HG03064 (cell line): ENCODE measurements at regions not wholly inside any gene's neighbourhood (a gene's known extent, or its start where the extent isn't known, plus 50 kb on each side); places are given as distances from the start of the nearest gene placed in this dataset.
"Not testable (repeated sequence)": the region's sequence is repeated elsewhere in the genome, so short reads cannot be mapped to it uniquely, and the experiment has no call there.

Experiments used
- ATAC-seq: cut with Tn5 transposase; IDR thresholded peaks from one replicate; pipeline ENCODE4 v1.9.1; 2021; ENCODE audit warnings: low read depth; ENCODE audit not compliant: unreplicated experiment

DNA sequence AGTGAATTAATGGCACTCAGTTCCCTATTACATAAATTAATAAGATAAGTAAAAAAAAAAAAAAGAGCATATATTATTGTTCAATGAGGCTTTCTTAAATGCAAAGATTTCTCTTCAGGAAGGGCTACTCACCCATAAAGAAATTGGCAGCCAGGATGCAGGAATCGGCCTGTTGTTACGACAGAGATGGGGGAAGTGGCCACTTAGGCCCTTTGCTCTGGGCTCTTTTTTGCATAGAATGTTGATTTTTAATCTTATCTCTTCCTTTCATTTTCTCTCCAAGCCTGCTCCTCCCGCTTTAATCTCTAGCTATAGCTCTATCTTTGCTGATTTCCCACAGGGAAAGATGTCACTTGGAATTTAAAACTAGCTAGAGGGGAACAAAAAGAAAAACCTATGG lies 391.8 kb upstream of the CRIM1 start:
- no peak for ATAC-seq

DNA sequence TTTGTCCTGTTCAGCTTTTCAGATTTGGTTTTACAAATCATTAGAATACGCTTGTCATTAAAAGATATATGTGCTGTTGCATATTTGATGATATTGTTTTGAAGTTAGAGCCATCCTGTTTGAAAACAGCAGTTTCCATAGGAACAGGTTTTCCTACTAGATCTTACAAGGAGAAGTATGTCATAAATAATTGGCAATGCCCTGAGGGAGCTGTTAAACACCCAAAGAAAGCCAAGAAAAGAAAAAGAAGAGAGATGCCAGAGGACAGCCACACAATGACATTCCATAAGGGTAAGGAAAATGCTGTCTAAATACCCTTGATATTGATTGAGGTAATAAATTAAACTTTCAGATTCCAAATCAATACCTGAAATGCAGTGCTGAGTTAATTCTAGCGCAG lies 392.2 kb upstream of the CRIM1 start:
- no peak for ATAC-seq

DNA sequence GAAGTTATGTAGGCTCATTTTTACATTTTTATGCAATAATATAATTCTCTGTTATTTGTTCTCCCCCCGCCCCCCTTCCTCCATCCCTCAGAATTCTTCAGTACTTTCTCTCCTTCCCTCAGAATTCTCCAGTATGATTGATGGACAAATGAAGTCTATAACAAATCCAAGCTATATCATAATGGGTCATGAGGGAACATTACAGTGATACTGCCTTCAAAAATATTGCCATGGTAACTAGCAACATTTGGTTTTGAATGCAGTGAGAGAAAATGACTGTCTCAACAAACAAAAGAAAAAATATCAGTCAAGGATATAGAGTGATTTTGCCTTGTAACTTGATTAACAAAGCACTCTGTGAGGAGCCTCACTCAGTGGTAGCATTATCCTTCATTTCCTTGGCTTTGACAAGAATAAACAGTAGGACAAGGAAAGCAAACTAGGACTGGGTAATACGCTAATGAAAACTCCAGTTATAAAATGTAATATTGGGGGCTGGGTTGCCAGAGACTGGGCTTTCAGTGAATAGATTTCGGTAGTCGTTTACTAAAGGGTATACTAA lies 392.9 kb upstream of the CRIM1 start:
- ATAC-seq: no peak

DNA sequence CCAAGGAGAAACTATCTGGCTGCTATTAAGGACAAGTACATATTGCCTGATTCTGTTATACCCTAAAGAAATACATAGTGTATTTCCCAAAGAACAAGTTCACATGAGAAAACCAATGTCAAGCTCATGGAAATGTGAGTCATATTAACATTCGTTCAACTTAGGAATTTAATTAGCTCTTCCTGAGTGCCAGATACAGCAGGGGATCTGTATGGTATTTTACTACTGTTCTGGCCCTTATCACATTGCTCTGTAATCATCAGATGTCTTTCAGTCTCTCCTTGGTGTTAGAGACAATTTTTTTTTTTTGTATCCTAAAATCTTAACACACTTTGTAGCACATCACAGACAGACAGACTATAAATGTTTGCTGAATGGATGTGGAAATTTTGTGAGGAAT lies 395.0 kb upstream of the CRIM1 start:
- no peak for ATAC-seq

DNA sequence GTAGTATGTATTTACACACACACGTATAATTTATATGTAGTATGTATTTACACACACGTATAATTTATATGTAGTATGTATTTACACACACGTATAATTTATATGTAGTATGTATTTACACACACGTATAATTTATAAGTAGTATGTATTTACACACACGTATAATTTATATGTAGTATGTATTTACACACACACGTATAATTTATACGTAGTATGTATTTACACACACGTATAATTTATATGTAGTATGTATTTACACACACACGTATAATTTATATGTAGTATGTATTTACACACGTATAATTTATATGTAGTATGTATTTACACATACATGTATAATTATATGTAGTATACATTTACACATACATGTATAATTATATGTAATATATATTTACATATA lies 398.5 kb upstream of the CRIM1 start:
- not testable (repeated sequence) for ATAC-seq

DNA sequence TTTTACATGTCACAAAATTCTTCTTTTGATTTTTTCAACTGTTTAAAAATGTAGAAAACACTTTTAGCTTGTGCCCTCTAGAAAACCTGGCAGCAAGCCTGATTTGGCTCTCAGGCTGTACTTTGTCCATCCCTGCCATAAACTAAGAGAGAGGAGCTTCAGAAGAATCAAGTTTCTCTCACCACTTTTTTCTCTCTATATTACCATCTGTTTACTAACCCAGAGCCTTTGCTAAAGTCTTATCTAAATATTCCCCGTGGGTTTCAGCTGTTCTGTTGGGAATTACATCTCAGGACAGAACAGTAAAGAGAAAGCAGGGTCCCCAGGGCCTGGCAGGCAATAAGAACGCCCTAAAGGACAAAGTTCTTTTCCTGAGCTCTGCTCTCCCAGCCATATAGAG lies 409.1 kb upstream of the CRIM1 start:
- no peak for ATAC-seq

DNA sequence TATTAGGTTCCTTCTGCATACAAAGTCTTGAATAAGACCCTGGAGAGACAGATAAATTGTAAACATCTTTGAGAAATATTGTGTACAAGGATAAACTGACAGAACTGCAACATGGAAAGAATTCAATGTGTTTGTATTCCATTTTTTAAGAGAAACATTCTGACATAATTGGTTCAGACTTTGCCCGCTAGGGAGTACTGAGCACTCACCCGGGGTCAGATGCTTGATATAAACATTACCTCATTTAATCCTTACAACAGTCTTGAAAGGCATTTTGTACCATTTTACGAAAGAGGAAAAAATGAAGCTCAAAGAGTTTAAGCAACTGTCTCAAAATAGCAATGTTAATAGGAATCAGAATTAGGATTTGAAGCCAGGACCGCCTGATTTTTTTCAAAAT lies 416.7 kb upstream of the CRIM1 start:
- no peak for ATAC-seq

DNA sequence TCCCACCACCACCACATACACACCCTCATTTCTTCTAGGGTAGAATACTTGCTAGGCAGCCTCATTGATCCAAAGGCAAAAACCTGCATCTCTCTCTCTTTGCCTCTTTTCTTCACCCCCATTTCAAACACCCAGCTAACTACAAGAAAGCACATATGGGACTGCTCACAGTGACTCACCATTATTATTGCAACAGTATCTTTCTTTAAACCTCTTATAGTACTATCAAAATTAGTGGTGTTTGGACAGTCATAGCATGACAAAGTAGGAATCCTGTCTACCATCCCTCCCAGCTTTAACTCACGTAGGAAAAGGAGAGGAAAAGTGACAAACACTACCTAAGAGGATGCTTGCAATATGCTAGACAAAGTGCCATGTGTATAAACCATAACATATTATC lies 422.5 kb upstream of the CRIM1 start:
- ATAC-seq: no peak

DNA sequence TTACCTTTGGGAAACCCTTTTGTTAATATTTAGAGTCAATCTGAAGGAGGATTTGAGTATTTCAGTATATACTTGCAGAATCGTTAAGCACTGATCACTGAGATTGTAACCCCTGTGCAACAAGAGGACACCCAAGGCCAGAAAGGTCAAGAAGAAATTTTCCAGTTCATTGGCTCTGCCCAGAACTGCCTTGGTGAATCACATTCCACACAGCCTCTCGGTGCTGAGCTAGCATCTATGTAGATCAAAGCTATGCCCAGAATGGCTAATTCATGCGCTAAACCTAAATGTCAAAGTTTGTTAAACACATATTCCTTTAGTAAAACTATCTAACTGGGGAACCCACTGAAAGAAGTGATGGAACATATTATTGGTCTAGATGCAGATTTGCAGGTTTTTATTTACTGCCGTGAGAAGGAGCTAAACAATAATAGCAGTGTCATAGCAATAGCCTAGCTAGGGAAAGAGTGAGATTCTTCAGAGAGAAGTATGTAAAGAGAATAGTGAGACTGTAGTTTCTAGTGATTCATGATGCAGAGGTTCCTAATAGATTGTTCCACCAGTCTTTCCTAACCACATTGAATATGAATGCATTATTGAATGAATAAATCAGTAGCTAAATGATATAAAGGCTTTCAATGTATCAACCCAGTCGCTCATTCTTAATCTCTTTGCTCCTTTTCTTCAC lies 423.2 kb upstream of the CRIM1 start:
- no peak for ATAC-seq

DNA sequence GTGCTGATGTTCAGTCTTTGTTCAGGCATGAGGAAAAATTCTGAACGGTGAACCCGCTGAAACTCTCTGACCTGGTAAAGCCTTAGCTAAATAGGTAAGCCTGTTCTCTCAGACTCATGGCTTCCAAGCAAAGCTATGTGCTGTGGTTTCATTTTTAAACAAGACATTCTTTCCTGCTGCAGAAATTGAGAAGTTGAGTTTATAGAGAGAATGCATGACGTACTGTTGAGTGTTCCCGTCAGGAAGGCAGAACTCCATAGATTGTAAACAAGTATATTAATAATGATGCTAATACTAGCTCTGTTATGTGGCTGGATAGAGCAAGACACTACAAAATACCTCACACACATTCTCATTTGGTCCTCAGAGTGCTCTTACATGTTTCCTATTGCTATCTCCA lies 424.0 kb upstream of the CRIM1 start:
- ATAC-seq: no peak

DNA sequence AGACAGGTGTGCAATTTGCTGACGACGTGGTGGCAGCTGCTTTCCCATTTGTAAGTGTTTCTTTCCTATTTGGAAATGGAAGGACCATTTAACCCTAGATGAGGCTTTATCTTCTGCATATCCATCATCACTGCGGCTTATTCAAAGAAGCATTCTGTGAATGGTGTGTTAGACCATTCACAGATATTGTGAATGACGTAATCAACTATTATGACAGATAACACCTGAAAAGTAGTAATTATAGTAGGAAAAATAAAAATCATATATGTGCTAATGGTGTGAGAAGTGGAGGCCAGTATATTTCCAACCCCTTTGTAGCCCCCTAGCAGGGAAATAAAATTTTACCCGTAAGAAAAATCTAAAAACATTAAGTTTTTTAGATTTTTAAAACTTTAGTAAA lies 424.5 kb upstream of the CRIM1 start:
- ATAC-seq: no peak

DNA sequence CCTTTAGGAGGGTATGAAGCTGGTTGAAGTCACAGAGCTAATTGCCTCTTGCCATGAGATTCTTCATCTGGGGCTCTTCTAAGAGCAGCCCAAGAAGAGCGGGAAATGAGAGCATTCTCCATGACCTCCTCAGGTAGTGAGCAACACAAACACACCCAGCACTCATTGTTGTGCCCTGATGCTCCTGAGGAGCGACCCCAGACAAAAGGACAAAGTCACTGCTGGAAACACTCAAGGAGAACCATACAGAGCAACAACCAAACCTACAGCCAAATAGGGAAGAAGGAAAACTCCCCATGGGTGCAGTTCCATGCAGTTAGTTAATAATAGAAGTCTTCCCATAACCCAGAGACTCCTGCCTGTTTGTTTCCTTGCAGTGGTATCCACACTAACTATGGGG lies 426.0 kb upstream of the CRIM1 start:
- no peak for ATAC-seq

DNA sequence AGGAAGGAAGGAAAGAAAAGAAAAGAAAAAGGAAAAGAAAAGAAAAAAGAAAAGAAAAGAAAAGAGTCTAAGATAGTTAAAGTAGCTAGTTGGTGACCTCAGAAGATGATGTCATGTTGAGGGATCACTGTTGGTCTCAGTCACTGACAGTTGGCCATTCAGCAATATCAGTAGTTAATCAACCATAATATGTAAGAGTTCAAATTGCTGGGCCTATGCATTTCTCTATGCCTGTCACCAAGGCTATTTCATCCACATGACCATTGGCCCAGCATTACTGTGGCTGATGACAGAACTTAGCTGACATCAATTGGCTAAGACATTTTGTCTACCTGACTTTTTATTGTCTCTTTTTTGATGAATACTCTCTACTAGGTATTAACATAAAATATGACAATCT lies 435.5 kb upstream of the CRIM1 start:
- ATAC-seq: no peak

DNA sequence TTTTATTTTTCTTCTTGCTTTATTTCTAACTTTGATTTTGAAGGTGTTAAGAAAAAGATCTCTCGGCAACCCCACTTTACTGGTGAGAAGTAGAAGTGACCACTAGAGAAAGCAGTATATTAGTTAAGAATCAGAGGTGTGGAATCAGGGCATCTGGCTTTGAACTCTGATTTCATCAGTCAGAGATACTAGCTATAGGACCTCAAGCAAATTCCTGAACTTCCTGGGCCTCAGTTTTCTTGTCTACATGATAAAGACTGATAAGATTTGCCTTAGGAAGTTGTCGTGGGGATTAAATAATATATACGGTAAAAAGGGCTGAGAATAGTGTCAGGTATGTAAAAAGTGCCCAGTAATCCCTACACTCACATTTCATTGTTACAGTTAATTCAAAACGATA lies 440.3 kb upstream of the CRIM1 start:
- no peak for ATAC-seq

DNA sequence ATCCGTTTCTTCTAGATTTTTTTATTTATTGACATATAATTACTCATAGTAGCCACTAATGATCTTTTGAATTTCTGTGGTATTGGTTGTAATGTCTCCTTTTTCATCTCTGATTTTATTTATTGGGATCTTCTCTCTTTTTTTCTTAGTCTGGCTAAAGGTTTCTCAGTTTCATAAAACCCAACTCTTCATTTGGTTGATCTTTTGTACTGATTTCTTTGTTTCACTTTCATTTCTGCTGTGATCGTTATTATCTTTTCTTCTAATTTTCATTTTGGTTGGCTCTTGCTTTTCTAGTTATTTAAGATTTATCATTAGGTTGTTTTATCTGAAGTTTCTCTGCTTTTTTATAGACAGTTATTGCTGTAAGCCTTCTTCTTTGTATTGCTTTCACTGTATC lies 463.6 kb upstream of the CRIM1 start:
- no peak for ATAC-seq

DNA sequence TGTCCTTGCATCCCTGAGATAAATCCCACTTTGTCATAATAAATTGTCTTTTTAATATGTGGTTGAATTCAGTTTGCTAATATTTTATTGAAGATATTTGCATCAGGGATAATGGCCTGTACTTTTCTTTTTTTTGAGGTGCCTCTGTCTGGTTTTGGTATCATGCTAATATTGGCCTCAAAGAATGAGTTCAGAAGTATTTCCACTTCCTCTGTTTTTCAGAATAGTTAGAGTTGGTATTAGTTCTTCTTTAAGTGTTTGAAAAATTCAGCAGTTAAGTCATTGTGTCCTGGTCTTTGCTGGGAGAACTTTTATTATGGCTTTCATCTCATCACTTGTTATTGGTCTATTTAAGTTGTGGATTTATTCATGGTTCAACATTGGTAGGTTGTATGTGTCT lies 464.1 kb upstream of the CRIM1 start:
- no peak for ATAC-seq

DNA sequence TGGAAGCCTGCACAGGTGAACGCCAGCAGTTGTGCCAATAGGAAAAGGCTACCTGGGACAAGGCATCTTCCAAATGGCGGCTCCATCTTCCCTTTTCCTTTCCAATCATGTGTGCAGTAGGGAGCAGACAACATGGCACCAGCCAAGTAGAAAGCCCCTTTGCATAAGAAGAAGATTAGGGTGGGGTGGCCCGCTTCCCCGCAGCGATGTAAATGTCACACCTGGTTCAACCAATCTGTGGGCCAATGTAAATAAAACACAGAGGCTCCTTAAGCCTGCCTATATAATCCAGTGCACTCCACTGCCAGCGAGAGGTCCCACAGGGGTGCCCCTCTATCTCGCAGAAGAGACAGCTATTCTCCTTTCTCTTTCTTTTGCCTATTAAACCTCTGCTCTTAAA lies 468.4 kb upstream of the CRIM1 start:
- no peak for ATAC-seq

DNA sequence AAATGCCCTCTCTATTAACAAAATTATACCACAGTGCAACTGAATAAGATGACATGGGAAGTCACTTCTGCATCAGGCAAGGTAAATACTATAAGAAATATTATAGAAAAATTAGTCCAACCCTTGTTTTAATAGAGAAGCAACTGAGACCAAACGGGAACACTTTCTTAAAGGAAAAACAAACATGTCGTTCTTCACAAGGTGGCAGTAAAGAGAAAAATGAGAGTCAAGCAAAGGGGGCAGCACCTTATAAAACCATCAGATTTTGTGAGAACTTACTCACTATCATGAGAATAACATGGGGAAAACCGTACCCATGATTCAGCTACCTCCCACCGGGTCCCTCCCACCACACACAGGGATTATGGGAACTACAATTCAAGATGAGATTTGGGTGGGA lies 481.7 kb upstream of the CRIM1 start:
- no peak for ATAC-seq

DNA sequence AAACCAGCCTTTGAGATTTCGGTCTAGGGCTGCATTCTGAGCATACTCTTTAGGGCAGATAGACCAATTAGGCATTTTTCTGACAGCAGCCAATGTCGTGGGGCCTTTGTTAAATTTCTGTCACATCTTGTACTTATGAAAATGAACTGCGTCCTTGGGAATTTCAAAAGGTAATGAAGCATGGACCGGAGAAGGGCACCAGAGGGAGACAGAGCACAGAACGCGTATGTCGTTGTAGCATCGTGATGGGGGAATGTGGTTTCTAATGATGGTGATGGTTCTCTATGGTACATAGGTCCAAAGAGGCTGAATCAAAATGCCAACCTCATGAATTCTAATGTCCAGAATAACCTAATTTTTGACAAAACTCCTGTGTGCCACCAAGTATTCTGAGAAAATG lies 483.9 kb upstream of the CRIM1 start:
- no peak for ATAC-seq

DNA sequence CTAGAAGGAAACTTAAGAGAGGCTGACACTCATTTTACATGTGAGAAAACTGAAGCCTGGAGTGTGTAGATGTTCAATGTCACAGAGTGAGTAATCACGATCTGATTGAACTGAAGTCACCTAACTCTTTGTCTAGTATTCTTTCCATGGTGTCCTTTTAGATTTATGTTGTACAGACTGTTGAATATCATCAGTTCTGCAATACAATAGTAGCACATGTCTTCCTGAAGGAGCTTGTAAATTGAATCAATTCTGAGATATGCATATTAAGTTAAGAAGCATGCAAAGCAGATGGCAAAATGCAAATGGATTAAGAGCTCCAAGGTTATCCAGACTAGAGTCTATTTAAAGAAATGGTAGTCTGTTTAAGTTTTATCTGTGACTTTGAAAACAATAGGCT lies 484.9 kb upstream of the CRIM1 start:
- ATAC-seq: no peak

DNA sequence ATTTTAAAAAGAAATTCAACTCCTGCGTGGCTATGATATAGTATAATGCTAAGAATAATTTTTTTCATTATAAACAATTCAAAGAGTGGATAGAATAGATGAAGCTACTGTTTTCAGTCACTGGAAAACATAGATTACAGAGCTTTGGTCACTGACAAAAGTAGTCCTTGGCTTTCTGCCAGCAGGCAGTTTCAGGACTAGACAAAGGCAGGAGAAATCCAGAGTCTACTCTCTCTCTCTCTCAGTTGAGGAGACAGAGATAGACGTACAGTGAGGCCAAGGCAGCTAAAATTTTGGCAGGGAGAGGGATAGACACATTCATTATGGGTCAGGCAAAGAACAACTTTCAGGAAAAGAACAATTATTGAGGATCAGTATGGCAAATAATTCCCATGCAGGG lies 491.4 kb upstream of the CRIM1 start:
- ATAC-seq: no peak

DNA sequence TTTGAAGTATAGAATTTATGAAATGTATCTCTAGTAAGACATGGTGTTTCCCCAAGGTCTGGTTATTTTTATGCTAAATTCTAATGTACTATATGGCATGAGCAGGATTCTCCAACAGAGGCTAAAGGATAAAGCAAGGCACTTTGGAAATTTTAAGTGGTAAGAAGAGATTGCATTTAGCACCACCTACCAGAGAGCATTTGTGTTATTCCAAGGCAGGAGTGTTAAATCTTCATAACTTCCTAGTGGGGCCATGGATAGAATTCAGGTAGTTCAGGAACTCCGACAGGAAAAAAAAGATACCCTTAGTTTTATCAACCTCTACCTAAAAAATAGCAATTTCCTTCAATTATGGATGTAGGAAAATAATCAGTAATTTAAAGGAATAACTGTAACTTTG lies 497.4 kb upstream of the CRIM1 start:
- no peak for ATAC-seq

DNA sequence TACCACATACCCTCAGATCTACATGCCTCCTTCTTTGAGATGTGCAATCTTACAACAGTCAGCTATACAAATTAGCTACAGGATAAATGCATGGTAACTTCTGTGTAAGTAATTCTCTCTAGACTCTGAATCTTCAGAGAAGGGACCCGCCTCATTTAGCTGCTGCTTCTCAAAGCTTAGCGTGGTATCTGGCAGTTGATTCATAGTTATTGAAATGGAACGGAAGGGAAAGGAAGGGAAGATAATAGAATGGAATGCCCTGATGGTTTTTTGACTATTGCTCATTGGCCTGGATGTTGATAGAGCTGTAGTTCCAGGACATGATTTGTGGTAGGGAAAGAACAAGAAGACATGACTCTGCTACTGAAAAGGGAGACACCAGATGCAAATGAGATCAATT lies 498.1 kb upstream of the CRIM1 start:
- ATAC-seq: no peak
